ENCODE measurements at regions not wholly inside any gene's neighbourhood (a gene's known extent, or its start where the extent isn't known, plus 50 kb on each side); places are given as distances from the start of the nearest gene placed in this dataset.

DNA sequence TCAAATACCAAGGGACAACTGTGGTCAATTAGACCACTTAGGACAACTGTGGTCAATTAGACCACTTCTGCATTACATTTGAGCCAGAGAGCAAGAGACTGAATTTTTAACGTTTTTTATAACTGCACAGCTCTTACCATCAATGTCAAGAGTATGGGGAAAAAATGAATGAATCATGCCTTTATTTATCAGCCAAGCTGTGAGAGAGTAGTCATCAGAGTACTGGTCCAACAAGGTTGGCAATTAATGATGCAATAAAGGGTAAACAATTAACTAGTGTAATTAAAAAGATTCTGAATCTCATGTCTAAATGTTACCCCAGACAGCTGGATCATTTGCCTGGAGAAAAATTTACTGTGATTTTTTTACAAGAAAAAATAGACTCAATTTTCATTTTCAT is 381.1 kb downstream of the LIG4 start:
- no peak overlapping the region for H3K4me3 ChIP-seq (ENCODE audit: low read depth in 2 of 2, low read length in 1 of 2)
- H3F3A ChIP-seq (replicated peaks; ENCODE audit: insufficient read depth) = peaks cover 31% of the 10 kb centered on the region
- no peaks in the 10 kb centered on the region for H3K9me2 ChIP-seq
- peaks cover 2 to 4% of the 10 kb centered on the region in 2 experiments for H3K36me3 ChIP-seq (replicated peaks in 1 of 2; ENCODE audit: control insufficient read depth in 1 of 2, insufficient read depth in 2 of 2, low read length in 1 of 2)
- WGBS (ENCODE audit: low lambda C conversion rate) = 46% methylated on average over 1 of the region's 1 CpG
- H4K20me1 ChIP-seq (ENCODE audit: insufficient read depth) = peaks cover 4% of the 10 kb centered on the region; the same call in 1 of the 2 replicates
- H3K9me3 ChIP-seq = no peaks in the 10 kb centered on the region
- peaks cover 2 to 18% of the 10 kb centered on the region in 2 experiments for H3K4me1 ChIP-seq (ENCODE audit: control insufficient read depth in 1 of 2, insufficient read depth in 2 of 2, low read depth in 1 of 2, low read length in 1 of 2)
- H3K4me2 ChIP-seq = 0 out of 2 replicates have a peak overlapping the region, but pooled peaks have one; percentile 66
- ChIA-PET CTCF (interaction anchor here (1.9 kb wide), 1 partner anchor 46 kb away, joined by 4 read pairs; no protein-coding TSS in a partner anchor), POLR2A (no interaction called here)
- H3K79me2 ChIP-seq (ENCODE audit: insufficient read depth) = peaks cover 80% of the 10 kb centered on the region
- peak overlapping the region; percentile 28 to 88 for H3K27ac ChIP-seq (ENCODE audit: low read depth in 2 of 2, low read length in 1 of 2)
- no peak overlapping the region for H2AFZ ChIP-seq (ENCODE audit: low read depth)
- no peaks in the 10 kb centered on the region for H3K27me3 ChIP-seq (ENCODE audit: insufficient read depth)
- TF ChIP-seq EP300 (IDR thresholded peaks at IDR 0.05; ENCODE audit: borderline replicate concordance in 1 of 2, low read depth in 1 of 2, low read length in 1 of 2) (0 out of 4 replicates have a peak, but pooled peaks of 1 of the 2 experiments have one; percentile 9), RAD21 (IDR thresholded peaks at IDR 0.05; ENCODE audit: low read length) (no peak), TCF12 (IDR thresholded peaks at IDR 0.05) (peak; percentile 31; the same call in 1 of the 2 replicates)
- TF ChIP-seq, protein P1, sequence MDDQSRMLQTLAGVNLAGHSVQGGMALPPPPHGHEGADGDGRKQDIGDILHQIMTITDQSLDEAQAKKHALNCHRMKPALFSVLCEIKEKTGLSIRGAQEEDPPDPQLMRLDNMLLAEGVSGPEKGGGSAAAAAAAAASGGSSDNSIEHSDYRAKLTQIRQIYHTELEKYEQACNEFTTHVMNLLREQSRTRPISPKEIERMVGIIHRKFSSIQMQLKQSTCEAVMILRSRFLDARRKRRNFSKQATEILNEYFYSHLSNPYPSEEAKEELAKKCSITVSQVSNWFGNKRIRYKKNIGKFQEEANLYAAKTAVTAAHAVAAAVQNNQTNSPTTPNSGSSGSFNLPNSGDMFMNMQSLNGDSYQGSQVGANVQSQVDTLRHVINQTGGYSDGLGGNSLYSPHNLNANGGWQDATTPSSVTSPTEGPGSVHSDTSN (IDR thresholded peaks at IDR 0.05) = peak; percentile 30; the same call in 1 of the 2 replicates
- no peak for DNase-seq
- H3K9ac ChIP-seq = no peak overlapping the region

DNA sequence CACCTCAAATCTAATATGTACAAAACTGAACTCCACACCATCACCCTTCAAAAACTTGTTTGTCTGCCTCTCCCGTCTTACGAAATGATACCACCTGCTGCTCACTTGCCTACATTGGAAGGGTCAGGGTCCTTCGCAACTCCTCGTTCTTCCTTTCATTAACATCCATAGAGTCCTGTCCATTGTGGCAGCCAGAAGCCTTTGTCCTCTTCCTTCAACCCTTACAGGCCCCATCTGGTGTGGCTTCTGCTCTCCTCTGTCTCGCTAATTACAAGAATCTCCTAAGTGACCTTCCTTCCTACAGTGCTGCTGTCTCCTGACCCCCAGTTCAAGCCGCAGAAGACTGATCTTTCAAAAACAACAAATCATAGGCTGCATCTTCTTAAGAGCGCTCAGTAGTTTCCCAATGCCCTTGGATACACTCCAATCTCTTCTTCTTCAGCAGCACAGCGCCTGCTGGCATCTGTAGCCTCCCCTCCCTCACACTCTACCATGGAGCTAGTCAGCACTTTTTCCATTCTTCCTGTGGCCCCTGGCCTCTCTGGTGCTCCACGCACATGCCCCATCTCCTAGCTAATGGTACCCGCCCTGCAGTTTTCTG is 382.7 kb downstream of the LIG4 start:
- Histone ChIP-seq H3K9me2 (no peaks in the 10 kb centered on the region), H3K36me3 (replicated peaks in 1 of 2; ENCODE audit: control insufficient read depth in 1 of 2, insufficient read depth in 2 of 2, low read length in 1 of 2) (peaks cover 0 to 4% of the 10 kb centered on the region in 2 experiments), H3K79me2 (ENCODE audit: insufficient read depth) (peaks cover 83% of the 10 kb centered on the region), H4K20me1 (ENCODE audit: insufficient read depth) (peaks cover 8% of the 10 kb centered on the region; the same call in 1 of the 2 replicates), H3K27ac (ENCODE audit: low read depth in 2 of 2, low read length in 1 of 2) (no peak overlapping the region), H3K4me1 (ENCODE audit: control insufficient read depth in 1 of 2, insufficient read depth in 2 of 2, low read depth in 1 of 2, low read length in 1 of 2) (peaks cover 7 to 18% of the 10 kb centered on the region in 2 experiments), H3F3A (replicated peaks; ENCODE audit: insufficient read depth) (peaks cover 31% of the 10 kb centered on the region), H3K9ac (no peak overlapping the region), H3K4me3 (ENCODE audit: low read depth in 2 of 2, low read length in 1 of 2) (no peak overlapping the region), H2AFZ (ENCODE audit: low read depth) (no peak overlapping the region), H3K4me2 (no peak overlapping the region), H3K27me3 (ENCODE audit: insufficient read depth) (no peaks in the 10 kb centered on the region), H3K9me3 (no peaks in the 10 kb centered on the region)
- 91% methylated on average over 10 of the region's 10 CpGs for WGBS (ENCODE audit: low lambda C conversion rate)
- CTCF ChIA-PET = interaction anchor here (1.2 to 1.9 kb wide), 2 partner anchors 45 to 323 kb away, joined by 3 to 4 read pairs; no protein-coding TSS in a partner anchor
- DNase-seq = no peak
- POLR2A ChIA-PET = no interaction called here
- no peak for TF ChIP-seq POLR2AphosphoS5 (IDR thresholded peaks at IDR 0.05; ENCODE audit: low read depth, low read length)
- no peak for TF ChIP-seq MXI1 (IDR thresholded peaks at IDR 0.05; ENCODE audit: low read depth, low read length)
- TF ChIP-seq FOSL2 (IDR thresholded peaks at IDR 0.05; ENCODE audit: borderline replicate concordance, low read depth) = no peak
- TF ChIP-seq SIN3A (IDR thresholded peaks at IDR 0.05; ENCODE audit: borderline replicate concordance, low read depth, low read length) = no peak
- no peak for TF ChIP-seq RXRA (IDR thresholded peaks at IDR 0.05; ENCODE audit: borderline replicate concordance, low read depth)
- no peak for TF ChIP-seq EP300 (IDR thresholded peaks at IDR 0.05; ENCODE audit: borderline replicate concordance in 1 of 2, low read depth in 1 of 2, low read length in 1 of 2)
- no peak for TF ChIP-seq FOXJ3 (CRISPR knock-in tag; IDR thresholded peaks at IDR 0.05)
- TF ChIP-seq ELF1 (IDR thresholded peaks at IDR 0.05) = no peak
- no peak for TF ChIP-seq CHD2 (IDR thresholded peaks at IDR 0.05; ENCODE audit: low read length, partially characterized antibody)
- no peak for TF ChIP-seq GABPA (IDR thresholded peaks at IDR 0.05; ENCODE audit: low read depth)
- no peak for TF ChIP-seq NFIC (IDR thresholded peaks at IDR 0.05; ENCODE audit: borderline replicate concordance)
- no peak for TF ChIP-seq RAD21 (IDR thresholded peaks at IDR 0.05; ENCODE audit: low read length)
- no peak for TF ChIP-seq TEAD4 (IDR thresholded peaks at IDR 0.05; ENCODE audit: borderline replicate concordance, insufficient read depth)
- TF ChIP-seq, protein P2, sequence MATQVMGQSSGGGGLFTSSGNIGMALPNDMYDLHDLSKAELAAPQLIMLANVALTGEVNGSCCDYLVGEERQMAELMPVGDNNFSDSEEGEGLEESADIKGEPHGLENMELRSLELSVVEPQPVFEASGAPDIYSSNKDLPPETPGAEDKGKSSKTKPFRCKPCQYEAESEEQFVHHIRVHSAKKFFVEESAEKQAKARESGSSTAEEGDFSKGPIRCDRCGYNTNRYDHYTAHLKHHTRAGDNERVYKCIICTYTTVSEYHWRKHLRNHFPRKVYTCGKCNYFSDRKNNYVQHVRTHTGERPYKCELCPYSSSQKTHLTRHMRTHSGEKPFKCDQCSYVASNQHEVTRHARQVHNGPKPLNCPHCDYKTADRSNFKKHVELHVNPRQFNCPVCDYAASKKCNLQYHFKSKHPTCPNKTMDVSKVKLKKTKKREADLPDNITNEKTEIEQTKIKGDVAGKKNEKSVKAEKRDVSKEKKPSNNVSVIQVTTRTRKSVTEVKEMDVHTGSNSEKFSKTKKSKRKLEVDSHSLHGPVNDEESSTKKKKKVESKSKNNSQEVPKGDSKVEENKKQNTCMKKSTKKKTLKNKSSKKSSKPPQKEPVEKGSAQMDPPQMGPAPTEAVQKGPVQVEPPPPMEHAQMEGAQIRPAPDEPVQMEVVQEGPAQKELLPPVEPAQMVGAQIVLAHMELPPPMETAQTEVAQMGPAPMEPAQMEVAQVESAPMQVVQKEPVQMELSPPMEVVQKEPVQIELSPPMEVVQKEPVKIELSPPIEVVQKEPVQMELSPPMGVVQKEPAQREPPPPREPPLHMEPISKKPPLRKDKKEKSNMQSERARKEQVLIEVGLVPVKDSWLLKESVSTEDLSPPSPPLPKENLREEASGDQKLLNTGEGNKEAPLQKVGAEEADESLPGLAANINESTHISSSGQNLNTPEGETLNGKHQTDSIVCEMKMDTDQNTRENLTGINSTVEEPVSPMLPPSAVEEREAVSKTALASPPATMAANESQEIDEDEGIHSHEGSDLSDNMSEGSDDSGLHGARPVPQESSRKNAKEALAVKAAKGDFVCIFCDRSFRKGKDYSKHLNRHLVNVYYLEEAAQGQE (IDR thresholded peaks at IDR 0.05; ENCODE audit: low read depth, low read length) = no peak
- TF ChIP-seq TAF1 (IDR thresholded peaks at IDR 0.05; ENCODE audit: borderline replicate concordance, low read depth, low read length) = no peak
- TF ChIP-seq, protein P1 (IDR thresholded peaks at IDR 0.05) = no peak
- TF ChIP-seq, protein P3, sequence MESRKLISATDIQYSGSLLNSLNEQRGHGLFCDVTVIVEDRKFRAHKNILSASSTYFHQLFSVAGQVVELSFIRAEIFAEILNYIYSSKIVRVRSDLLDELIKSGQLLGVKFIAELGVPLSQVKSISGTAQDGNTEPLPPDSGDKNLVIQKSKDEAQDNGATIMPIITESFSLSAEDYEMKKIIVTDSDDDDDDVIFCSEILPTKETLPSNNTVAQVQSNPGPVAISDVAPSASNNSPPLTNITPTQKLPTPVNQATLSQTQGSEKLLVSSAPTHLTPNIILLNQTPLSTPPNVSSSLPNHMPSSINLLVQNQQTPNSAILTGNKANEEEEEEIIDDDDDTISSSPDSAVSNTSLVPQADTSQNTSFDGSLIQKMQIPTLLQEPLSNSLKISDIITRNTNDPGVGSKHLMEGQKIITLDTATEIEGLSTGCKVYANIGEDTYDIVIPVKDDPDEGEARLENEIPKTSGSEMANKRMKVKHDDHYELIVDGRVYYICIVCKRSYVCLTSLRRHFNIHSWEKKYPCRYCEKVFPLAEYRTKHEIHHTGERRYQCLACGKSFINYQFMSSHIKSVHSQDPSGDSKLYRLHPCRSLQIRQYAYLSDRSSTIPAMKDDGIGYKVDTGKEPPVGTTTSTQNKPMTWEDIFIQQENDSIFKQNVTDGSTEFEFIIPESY (IDR thresholded peaks at IDR 0.05; ENCODE audit: borderline replicate concordance, low read depth) = no peak
- no peak for TF ChIP-seq NRF1 (IDR thresholded peaks at IDR 0.05; ENCODE audit: low read depth, low read length)
